ENCODE measurements at regions not wholly inside any gene's neighbourhood (a gene's known extent, or its start where the extent isn't known, plus 50 kb on each side); places are given as distances from the start of the nearest gene placed in this dataset.

GRCh38 chr9:89738137-89738932, 133.5 kb downstream of the GADD45G start:
- TF ChIP-seq, protein P1, sequence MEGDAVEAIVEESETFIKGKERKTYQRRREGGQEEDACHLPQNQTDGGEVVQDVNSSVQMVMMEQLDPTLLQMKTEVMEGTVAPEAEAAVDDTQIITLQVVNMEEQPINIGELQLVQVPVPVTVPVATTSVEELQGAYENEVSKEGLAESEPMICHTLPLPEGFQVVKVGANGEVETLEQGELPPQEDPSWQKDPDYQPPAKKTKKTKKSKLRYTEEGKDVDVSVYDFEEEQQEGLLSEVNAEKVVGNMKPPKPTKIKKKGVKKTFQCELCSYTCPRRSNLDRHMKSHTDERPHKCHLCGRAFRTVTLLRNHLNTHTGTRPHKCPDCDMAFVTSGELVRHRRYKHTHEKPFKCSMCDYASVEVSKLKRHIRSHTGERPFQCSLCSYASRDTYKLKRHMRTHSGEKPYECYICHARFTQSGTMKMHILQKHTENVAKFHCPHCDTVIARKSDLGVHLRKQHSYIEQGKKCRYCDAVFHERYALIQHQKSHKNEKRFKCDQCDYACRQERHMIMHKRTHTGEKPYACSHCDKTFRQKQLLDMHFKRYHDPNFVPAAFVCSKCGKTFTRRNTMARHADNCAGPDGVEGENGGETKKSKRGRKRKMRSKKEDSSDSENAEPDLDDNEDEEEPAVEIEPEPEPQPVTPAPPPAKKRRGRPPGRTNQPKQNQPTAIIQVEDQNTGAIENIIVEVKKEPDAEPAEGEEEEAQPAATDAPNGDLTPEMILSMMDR (IDR thresholded peaks at IDR 0.05; ENCODE audit: poor library complexity, severe bottlenecking), result no peak
- TF ChIP-seq REST (IDR thresholded peaks at IDR 0.05; ENCODE audit: borderline replicate concordance) (no peak), EP300 (conservative IDR thresholded peaks at IDR 0.05; ENCODE audit: poor library complexity, severe bottlenecking) (no peak), POLR2AphosphoS5 (IDR thresholded peaks at IDR 0.05) (no peak), MXI1 (conservative IDR thresholded peaks at IDR 0.05; ENCODE audit: poor library complexity, severe bottlenecking) (no peak), EZH2 (IDR thresholded peaks at IDR 0.05; ENCODE audit: borderline replicate concordance, insufficient read depth, low read length, poor library complexity, severe bottlenecking) (no peak)
